HCT116 (cell line): ENCODE measurements at regions not wholly inside any gene's neighbourhood (a gene's known extent, or its start where the extent isn't known, plus 50 kb on each side); places are given as distances from the start of the nearest gene placed in this dataset.

Experiments
- ATAC-seq: fragments of 200-7000 bp; cut with Tn5 transposase; 2 replicates; pipeline ENCODE4 v1.9.1; 2020; ENCODE audit warnings: mild to moderate bottlenecking, moderate library complexity
- BruUV-seq: library from RNA; stranded (reverse); fragments of 400-500 nt; replicated peaks from 2 replicates; lab custom pipeline; 2021; lab: Mats Ljungman, UMichigan
- CTCF ChIA-PET: fragments of 300-600 bp; sonication (Branson Sonifier 250); formaldehyde crosslinking; loops from one replicate; lab custom pipeline; 2021; ENCODE audit warnings: antibody characterized with exemption; lab: Charles Lee
- POLR2A ChIA-PET: fragments of 300-600, 350-600 bp; sonication (Branson Sonifier 250); formaldehyde crosslinking; loops from one replicate; lab custom pipeline; 2021; ENCODE audit warnings: antibody characterized with exemption; lab: Charles Lee
- RAD21 ChIA-PET, 2 experiments: fragments of 300-600 bp; sonication (Branson Sonifier 250); formaldehyde crosslinking; loops; one replicate each; lab custom pipeline; 2023; ENCODE audit warnings: low total read pairs in 2 of 2; ENCODE audit not compliant: uncharacterized antibody in 2 of 2, unreplicated experiment in 2 of 2, low non-redundant PET in 1 of 2; lab: Charles Lee
- DNase-seq: peaks from one replicate; pipeline ENCODE4 v3.0.0-alpha.2; 2010; ENCODE audit warnings: low read depth, low spot score
- H2AFZ ChIP-seq: fragments of 200-600 bp; shearing (Covaris generic), sonication (generic); 2 replicates; pipeline ENCODE4 v1.6.1; 2017; ENCODE audit warnings: low read depth, mixed run types, mixed read lengths, antibody characterized with exemption, low read length; ENCODE audit not compliant: poor library complexity, severe bottlenecking
- H3K27ac ChIP-seq: 2 replicates; pipeline ENCODE4 v1.5.1; 2012; ENCODE audit warnings: low read depth, low read length
- H3K27me3 ChIP-seq: fragments of 200-600 bp; sonication (generic); 2 replicates; pipeline ENCODE4 v1.6.1; 2016; ENCODE audit warnings: mixed run types, low read length, mixed read lengths; ENCODE audit not compliant: insufficient read depth
- H3K36me3 ChIP-seq, 2 experiments: fragments of 200-500 bp in 1 of 2; fragments of 200-600 bp in 1 of 2; sonication (Bioruptor generic) in 1 of 2; sonication (generic) in 1 of 2; 2 replicates each; pipeline versions ENCODE4 v1.5.1 to v1.6.1; 2014 to 2016; ENCODE audit warnings: low read length in 2 of 2, inconsistent platforms in 1 of 2, mixed read lengths in 1 of 2, mixed run types in 1 of 2; ENCODE audit not compliant: insufficient read depth in 2 of 2, control insufficient read depth in 1 of 2
- H3K4me1 ChIP-seq, 2 experiments: fragments of 200-600 bp in 1 of 2; sonication (generic) in 1 of 2; 2 replicates each; pipeline versions ENCODE4 v1.5.1 to v1.6.1; 2012 to 2017; ENCODE audit warnings: low read length in 2 of 2, inconsistent platforms in 1 of 2, mild to moderate bottlenecking in 1 of 2, mixed read lengths in 1 of 2, mixed run types in 1 of 2, moderate library complexity in 1 of 2; ENCODE audit not compliant: insufficient read depth in 2 of 2, control insufficient read depth in 1 of 2
- H3K4me2 ChIP-seq: fragments of 200-600 bp; sonication (generic); 2 replicates; pipeline ENCODE4 v1.6.1; 2017; ENCODE audit warnings: mixed run types, low read length, mixed read lengths
- H3K4me3 ChIP-seq, 2 experiments: fragments of 200-600 bp in 1 of 2; sonication (generic) in 1 of 2; replicated peaks in 1 of 2; 2 replicates each; pipeline ENCODE4 v1.5.1; 2011 to 2016; ENCODE audit warnings: low read length in 2 of 2, control low read depth in 1 of 2, low read depth in 1 of 2, mild to moderate bottlenecking in 1 of 2, mixed read lengths in 1 of 2, mixed run types in 1 of 2
- H3K79me2 ChIP-seq: fragments of 200-600 bp; sonication (generic); 2 replicates; pipeline ENCODE4 v1.6.1; 2017; ENCODE audit warnings: mild to moderate bottlenecking, mixed run types, low read length, moderate library complexity, mixed read lengths; ENCODE audit not compliant: insufficient read depth
- H3K9ac ChIP-seq: fragments of 200-600 bp; sonication (generic); 2 replicates; pipeline ENCODE4 v1.6.1; 2016; ENCODE audit warnings: low read length, mixed read lengths
- H3K9me2 ChIP-seq: fragments of 200-600 bp; sonication (generic), shearing (Covaris generic); 2 replicates; pipeline ENCODE4 v1.6.1; 2017; ENCODE audit warnings: mixed run types, mild to moderate bottlenecking, moderate library complexity; ENCODE audit not compliant: insufficient read depth
- H3K9me3 ChIP-seq, 2 experiments: fragments of 200-500 bp in 1 of 2; fragments of 200-600 bp in 1 of 2; sonication (Bioruptor generic) in 1 of 2; sonication (generic) in 1 of 2; 2 replicates each; pipeline ENCODE4 v1.6.1; 2014 to 2017; ENCODE audit warnings: low read length in 2 of 2, mixed read lengths in 2 of 2, inconsistent platforms in 1 of 2, low read depth in 1 of 2, mild to moderate bottlenecking in 1 of 2, mixed run types in 1 of 2, moderate library complexity in 1 of 2; ENCODE audit not compliant: control insufficient read depth in 1 of 2, insufficient read depth in 1 of 2
- H4K20me1 ChIP-seq: fragments of 200-600 bp; sonication (generic), shearing (Covaris generic); 2 replicates; pipeline ENCODE4 v1.6.1; 2017; ENCODE audit warnings: mixed run types, mild to moderate bottlenecking, moderate library complexity; ENCODE audit not compliant: insufficient read depth
- CEBPB ChIP-seq: IDR thresholded peaks from 2 replicates; pipeline ENCODE4 v1.6.1; 2012; ENCODE audit warnings: low read depth
- EGR1 ChIP-seq: IDR thresholded peaks from 2 replicates; pipeline ENCODE4 v1.6.1; 2012; ENCODE audit warnings: low read depth
- EZH2 ChIP-seq: fragments of 200-600 bp; sonication (generic); IDR thresholded peaks from 2 replicates; pipeline ENCODE4 v1.6.1; 2017; ENCODE audit warnings: antibody characterized with exemption, mixed run types
- SIN3A ChIP-seq: IDR thresholded peaks from 2 replicates; pipeline ENCODE4 v1.6.1; 2012; ENCODE audit warnings: low read depth
- SP1 ChIP-seq: IDR thresholded peaks from 2 replicates; pipeline ENCODE4 v1.6.1; 2012; ENCODE audit warnings: low read depth
- SRF ChIP-seq: IDR thresholded peaks from 2 replicates; pipeline ENCODE4 v1.6.1; 2012; ENCODE audit warnings: low read depth
- TCF7L2 ChIP-seq: IDR thresholded peaks from 2 replicates; pipeline ENCODE4 v1.7.0; 2011; ENCODE audit warnings: borderline replicate concordance, inconsistent platforms; ENCODE audit not compliant: insufficient read depth, insufficient read length; ENCODE audit errors: extremely low read depth
- YY1 ChIP-seq: IDR thresholded peaks from 2 replicates; pipeline ENCODE4 v1.6.1; 2011; ENCODE audit warnings: low read length, low read depth, moderate library complexity, mild to moderate bottlenecking; ENCODE audit not compliant: insufficient replicate concordance; ENCODE audit errors: extremely low read depth
- intact Hi-C: fragments of 100-400 bp; cut with micrococcal nuclease; formaldehyde crosslinking; loops from 2 replicates; pipeline ENCODE4 v1.10.0; 2022
- TF ChIP-seq, protein P1 (sequence below): IDR thresholded peaks from 2 replicates; pipeline ENCODE4 v1.6.1; 2012; ENCODE audit warnings: low read depth
- TF ChIP-seq, protein P2 (sequence below): IDR thresholded peaks from 2 replicates; pipeline ENCODE4 v1.6.1; 2011; ENCODE audit warnings: mild to moderate bottlenecking, low read length, moderate library complexity; ENCODE audit not compliant: insufficient replicate concordance; ENCODE audit errors: extremely low read depth
- TF ChIP-seq, protein P3 (sequence below): IDR thresholded peaks from 2 replicates; pipeline ENCODE4 v1.6.1; 2012
- TF ChIP-seq, protein P4 (sequence below): IDR thresholded peaks from 2 replicates; pipeline ENCODE4 v1.6.1; 2012

DNA sequence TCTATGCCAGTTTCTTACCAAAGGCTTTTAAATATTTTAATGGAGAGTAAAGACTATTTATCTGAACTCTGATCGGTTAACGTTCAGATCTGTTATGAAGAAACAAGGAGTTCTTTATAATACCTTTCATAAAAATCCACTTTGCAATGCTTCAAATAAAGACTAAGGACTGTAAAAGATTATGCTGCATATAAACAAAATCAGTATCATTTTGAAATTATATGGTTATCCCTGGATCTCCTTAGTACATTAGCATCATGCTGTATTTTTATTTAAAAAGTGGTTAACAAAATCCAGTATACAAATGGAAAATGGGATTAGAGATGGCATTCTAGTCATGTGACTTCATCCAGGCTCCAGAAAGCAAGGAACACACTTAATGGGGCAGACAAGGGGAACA, 386.8 kb downstream of the LMO4 start:
- TF ChIP-seq, protein P1, sequence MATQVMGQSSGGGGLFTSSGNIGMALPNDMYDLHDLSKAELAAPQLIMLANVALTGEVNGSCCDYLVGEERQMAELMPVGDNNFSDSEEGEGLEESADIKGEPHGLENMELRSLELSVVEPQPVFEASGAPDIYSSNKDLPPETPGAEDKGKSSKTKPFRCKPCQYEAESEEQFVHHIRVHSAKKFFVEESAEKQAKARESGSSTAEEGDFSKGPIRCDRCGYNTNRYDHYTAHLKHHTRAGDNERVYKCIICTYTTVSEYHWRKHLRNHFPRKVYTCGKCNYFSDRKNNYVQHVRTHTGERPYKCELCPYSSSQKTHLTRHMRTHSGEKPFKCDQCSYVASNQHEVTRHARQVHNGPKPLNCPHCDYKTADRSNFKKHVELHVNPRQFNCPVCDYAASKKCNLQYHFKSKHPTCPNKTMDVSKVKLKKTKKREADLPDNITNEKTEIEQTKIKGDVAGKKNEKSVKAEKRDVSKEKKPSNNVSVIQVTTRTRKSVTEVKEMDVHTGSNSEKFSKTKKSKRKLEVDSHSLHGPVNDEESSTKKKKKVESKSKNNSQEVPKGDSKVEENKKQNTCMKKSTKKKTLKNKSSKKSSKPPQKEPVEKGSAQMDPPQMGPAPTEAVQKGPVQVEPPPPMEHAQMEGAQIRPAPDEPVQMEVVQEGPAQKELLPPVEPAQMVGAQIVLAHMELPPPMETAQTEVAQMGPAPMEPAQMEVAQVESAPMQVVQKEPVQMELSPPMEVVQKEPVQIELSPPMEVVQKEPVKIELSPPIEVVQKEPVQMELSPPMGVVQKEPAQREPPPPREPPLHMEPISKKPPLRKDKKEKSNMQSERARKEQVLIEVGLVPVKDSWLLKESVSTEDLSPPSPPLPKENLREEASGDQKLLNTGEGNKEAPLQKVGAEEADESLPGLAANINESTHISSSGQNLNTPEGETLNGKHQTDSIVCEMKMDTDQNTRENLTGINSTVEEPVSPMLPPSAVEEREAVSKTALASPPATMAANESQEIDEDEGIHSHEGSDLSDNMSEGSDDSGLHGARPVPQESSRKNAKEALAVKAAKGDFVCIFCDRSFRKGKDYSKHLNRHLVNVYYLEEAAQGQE, result no peak
- TF ChIP-seq TCF7L2 (no peak), YY1 (no peak), CEBPB (no peak), SIN3A (no peak), SRF (no peak), EGR1 (no peak), SP1 (no peak), EZH2 (no peak)
- TF ChIP-seq, protein P2, sequence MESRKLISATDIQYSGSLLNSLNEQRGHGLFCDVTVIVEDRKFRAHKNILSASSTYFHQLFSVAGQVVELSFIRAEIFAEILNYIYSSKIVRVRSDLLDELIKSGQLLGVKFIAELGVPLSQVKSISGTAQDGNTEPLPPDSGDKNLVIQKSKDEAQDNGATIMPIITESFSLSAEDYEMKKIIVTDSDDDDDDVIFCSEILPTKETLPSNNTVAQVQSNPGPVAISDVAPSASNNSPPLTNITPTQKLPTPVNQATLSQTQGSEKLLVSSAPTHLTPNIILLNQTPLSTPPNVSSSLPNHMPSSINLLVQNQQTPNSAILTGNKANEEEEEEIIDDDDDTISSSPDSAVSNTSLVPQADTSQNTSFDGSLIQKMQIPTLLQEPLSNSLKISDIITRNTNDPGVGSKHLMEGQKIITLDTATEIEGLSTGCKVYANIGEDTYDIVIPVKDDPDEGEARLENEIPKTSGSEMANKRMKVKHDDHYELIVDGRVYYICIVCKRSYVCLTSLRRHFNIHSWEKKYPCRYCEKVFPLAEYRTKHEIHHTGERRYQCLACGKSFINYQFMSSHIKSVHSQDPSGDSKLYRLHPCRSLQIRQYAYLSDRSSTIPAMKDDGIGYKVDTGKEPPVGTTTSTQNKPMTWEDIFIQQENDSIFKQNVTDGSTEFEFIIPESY, result no peak
- TF ChIP-seq, protein P3, sequence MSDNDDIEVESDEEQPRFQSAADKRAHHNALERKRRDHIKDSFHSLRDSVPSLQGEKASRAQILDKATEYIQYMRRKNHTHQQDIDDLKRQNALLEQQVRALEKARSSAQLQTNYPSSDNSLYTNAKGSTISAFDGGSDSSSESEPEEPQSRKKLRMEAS, result no peak
- TF ChIP-seq, protein P4, sequence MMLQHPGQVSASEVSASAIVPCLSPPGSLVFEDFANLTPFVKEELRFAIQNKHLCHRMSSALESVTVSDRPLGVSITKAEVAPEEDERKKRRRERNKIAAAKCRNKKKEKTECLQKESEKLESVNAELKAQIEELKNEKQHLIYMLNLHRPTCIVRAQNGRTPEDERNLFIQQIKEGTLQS, result no peak
- TF ChIP-seq, all 23 proteins: peak for 0
- no peak overlapping the region for H2AFZ ChIP-seq
- H3K9me2 ChIP-seq, result no peaks in the 10 kb centered on the region
- no TSS peak for BruUV-seq
- ATAC-seq (no peak), DNase-seq (no peak)
- no peaks in the 10 kb centered on the region for H3K9me3 ChIP-seq
- H3K9ac ChIP-seq, result no peak overlapping the region
- ChIA-PET RAD21 (no interaction called here), CTCF (no interaction called here), POLR2A (no interaction called here)
- no peaks in the 10 kb centered on the region for H3K27me3 ChIP-seq
- H3K4me3 ChIP-seq, result no peak overlapping the region
- no peak overlapping the region for H3K4me2 ChIP-seq
- H3K79me2 ChIP-seq, result no peaks in the 10 kb centered on the region
- no peak overlapping the region for H3K27ac ChIP-seq
- H3K36me3 ChIP-seq, result no peaks in the 10 kb centered on the region
- no peaks in the 10 kb centered on the region for H4K20me1 ChIP-seq
- peaks cover 0 to 3% of the 10 kb centered on the region in 2 experiments; a peak in 1 of 4 replicates for H3K4me1 ChIP-seq
- intact Hi-C loops, result no loop called here
